Activated CD4-positive, alpha-beta T cell treated with anti-CD3 and anti-CD28 coated beads, Interleukin-10, Interleukin-2, amounts not matched to agents 100 ng/mL and 50 ng/mL, durations not matched to agents 16 hours and 8 hours (primary cell): ENCODE measurements at regions not wholly inside any gene's neighbourhood (a gene's known extent, or its start where the extent isn't known, plus 50 kb on each side); places are given as distances from the start of the nearest gene placed in this dataset.

Experiments used
- DNase-seq: peaks from one replicate; pipeline ENCODE4 v3.0.0-alpha.2; 2020

- no peak for DNase-seq
Measured at GRCh38 chr7:18081617-18082016, 54.0 kb upstream of the PRPS1L1 start.

- no peak for DNase-seq
Measured at GRCh38 chr7:18082169-18082568, 54.5 kb upstream of the PRPS1L1 start.

DNA sequence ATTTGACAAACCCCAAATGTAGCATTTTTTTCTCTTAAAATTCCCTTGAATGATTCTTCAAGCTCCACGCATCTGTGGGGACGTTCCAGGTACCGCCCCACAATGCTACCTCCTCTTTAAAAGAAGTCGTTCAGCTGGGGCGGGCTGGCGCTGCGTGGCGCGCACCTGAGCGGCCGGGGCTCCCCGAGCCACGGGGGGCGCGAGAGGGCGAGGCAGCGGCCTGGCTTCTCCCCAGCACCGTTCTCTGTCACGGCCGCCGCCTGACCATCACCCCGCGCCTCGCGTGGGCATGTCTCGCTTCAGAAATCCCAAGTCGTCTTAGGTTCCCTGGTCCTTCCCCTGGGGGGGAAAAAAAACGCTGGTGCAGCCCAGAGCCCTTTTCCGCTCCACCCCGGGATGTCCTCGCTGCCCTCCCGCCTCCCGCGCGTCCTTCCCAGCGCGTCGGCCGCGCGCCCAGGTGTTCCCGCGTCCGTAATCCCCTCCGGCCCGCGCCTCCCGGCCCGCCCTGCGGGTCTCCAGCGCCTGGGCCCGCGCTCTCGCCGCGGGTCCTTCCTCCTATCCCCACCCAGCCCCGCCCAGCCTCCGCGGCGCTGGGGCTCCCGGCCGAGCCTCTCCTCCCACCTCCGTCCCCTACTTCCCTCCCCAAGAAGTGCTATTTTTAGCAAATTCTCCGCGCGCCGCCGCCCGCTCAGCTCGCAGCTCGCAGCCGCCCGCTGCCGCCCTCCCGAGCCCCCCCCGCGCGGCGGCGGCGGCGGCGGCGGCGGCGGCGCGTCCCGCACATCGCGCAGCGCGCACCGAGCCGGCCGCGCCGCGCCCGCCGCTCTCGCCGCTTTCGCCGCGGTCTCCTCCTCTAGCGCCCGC, 58.7 kb upstream of the PRPS1L1 start:
- DNase-seq: peak; percentile 1

DNA sequence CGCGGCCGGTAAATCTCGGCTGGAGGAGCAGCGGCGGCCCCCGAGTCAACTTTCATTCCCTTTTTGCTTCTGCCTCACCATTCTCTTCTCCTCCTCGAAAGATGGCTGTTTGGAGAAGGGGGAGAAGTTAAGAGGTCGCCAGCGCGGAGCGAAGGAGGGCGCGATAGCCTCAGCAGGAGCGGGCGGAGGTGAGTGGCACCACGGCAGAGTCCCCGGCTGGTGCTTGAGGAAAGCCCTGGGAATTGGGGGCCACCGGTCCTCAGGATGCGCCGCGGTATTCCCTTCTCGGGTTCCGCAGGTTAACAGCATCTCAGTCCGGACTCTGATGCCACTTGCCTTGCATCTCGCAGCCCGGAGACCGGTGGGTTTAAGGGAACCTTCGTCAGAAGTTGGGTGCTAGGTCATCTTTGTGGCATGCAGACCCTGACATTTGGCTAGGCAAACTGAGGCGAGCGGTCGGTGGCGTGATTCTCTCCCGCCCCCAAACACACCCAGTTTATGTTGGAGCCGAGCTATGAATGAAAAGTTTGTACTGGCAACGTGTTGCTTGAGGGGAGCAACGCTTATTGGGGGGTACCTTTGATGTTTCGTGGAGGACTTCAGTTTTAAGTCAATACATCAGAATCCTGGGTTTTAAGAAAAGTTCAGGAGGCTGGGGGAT, 59.5 kb upstream of the PRPS1L1 start:
- DNase-seq: no peak

DNA sequence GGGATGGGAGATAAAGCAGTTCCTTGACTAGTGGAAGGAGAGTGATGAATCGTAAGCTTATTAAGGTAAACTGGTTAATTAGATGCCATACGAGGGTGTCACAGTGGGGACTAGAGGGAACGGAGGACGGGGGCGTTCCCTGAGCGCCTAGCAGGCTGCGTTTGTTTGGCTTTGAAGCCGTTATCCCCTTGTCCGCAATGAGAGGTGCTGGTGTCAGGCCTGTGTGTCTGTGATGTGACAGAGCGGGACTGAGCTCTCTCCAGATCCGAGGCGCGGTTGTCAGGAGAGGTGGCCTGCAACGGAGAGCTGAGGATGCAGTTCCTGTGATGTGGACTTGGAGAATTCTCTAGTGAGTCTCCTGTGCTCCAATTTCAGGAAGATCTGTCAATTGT, 60.0 kb upstream of the PRPS1L1 start:
- DNase-seq: no peak

- no peak for DNase-seq
Measured at GRCh38 chr7:18096087-18096486, 68.4 kb upstream of the PRPS1L1 start.

- DNase-seq: no peak
Measured at GRCh38 chr7:18102576-18102975, 74.9 kb upstream of the PRPS1L1 start.

- DNase-seq: no peak
Measured at GRCh38 chr7:18103436-18104218, 76.0 kb upstream of the PRPS1L1 start.

GRCh38 chr7:18109762-18110161, 82.1 kb upstream of the PRPS1L1 start:
- DNase-seq: no peak

- no peak for DNase-seq
Measured at GRCh38 chr7:18116661-18117060, 89.0 kb upstream of the PRPS1L1 start.

DNA sequence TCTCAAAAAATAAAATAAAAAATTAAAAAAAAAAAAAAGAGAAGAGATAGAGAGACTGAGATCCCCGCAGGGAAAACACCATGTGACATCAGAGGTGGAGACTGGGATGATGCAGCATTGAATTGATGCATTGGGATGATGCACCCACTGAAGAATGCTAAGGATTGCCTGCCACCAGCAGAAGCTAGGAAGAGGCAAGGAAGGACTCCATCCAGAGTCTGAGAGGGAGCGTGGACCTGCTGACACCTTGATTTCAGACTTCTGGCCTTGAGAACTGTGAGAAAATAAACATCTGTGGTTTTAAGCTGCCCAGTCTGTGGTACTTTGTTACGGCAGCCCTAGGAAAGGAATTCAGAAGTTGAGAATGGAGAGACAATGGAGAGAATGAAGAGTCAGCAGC, 89.8 kb upstream of the PRPS1L1 start:
- DNase-seq: no peak

- DNase-seq: no peak
Measured at GRCh38 chr7:18119985-18120384, 92.3 kb upstream of the PRPS1L1 start.

DNA sequence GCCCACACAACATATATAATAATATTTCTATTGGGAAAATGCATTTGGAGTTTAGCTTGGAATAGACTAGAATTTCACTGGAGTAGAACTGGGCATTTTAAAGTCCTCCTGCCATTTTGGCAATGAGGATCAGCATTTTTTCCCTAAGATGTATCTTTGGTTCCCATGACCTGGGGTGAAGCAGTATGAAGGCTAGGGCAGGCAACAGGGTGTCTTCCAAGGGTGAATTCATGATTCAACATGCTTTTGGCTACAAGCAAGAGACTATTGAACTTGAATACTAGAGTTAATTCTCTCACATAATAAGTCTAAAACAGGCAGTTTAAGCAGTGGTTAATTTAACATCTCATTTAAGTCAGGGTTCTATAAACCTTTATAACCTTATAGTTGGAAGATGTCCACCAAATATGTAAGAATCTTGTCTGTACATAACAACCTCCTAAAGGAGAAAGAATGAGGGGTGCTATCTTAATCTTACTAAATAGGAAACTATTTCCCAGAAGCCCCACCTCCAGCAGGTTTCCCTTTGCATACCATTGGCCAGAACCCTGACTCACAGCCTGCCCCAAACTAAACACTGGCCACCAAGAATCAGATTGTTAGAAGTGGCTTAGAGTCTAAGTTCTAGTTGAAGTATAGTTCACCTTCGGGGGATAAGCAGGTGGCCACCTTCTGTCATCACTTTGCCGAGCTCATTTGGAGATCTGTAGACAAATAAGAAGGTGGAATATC, 96.0 kb upstream of the PRPS1L1 start:
- DNase-seq: no peak

GRCh38 chr7:18125476-18125875, 97.8 kb upstream of the PRPS1L1 start:
- no peak for DNase-seq

GRCh38 chr7:18126281-18126680, 98.6 kb upstream of the PRPS1L1 start:
- no peak for DNase-seq

DNA sequence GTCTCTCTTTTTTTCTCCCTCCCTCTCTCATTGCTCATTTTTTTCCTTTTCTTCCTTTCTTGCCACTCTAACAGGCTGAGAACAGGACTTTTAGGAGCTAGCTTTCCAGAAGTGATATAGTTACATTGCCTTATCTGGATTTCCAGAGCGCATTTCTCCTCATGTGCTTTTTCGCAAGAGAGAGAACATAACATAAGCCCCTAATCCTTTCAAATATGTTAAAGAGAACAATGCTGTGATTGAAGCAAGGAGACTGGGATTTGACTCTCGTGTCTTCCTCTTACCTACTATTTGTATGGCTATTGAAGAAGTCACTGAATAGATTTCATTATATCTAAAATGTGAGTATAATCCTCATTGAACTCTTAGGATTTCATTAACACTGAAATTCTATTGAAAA, 101.2 kb upstream of the PRPS1L1 start:
- no peak for DNase-seq

DNA sequence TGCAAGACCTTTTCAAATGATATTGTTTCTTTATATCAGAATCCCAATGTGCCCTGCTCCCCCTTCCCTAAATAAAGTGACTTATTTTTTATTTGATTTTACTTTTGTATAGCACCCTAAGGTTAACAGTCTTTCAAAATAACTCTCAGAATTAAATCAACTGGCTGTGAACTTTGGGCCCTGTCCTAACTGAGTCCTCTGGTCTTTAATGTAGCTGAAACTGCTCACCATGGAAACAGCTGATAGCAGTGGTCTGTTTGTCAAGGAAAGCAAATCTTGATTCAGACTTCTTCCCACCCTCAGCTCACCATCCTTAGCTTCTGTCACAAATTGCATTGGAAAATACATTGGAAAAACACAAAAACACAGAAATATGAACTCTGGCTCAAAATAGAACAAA, 105.2 kb upstream of the PRPS1L1 start:
- DNase-seq: no peak

- no peak for DNase-seq
Measured at GRCh38 chr7:18133921-18134320, 106.3 kb upstream of the PRPS1L1 start.

- DNase-seq: no peak
Measured at GRCh38 chr7:18140943-18141342, 113.3 kb upstream of the PRPS1L1 start.

DNA sequence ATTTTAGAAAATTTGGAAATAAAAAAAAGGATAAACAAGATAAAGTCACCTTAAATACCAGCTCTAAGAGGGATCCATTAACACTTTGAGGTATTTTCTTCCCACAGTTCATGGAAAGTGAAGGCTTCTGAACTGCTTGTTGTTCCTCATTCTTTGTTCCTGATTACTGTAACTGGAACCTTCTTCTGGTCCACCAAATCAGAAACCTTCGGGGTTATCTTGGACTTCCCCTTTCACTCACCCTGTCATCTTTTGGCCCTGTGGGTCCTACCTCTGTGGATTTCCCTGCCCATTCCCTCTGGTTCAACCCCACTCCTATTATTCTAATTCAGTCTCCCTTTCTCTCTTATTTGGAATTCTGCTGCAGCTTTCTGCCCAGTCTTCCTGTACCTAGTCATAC, 116.5 kb upstream of the PRPS1L1 start:
- DNase-seq: no peak

DNA sequence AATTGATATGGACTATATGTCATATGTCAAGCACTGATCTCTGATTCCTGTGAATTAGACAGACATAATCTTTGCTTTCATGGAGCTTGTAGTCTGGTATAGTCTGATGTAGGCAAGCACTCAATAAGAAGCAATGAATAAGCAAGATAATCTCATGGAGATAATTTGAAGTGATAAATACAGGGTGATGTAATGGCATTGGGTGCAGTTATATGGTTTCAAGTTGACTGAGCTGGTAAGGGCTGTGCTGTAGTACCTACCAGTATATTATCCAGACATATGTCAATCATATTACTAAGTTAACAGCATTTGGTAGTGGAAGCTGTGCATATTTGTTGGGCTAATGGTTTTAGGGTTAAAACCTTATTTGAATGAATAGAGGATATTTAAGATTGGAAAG, 117.5 kb upstream of the PRPS1L1 start:
- DNase-seq: peak; percentile 12

DNA sequence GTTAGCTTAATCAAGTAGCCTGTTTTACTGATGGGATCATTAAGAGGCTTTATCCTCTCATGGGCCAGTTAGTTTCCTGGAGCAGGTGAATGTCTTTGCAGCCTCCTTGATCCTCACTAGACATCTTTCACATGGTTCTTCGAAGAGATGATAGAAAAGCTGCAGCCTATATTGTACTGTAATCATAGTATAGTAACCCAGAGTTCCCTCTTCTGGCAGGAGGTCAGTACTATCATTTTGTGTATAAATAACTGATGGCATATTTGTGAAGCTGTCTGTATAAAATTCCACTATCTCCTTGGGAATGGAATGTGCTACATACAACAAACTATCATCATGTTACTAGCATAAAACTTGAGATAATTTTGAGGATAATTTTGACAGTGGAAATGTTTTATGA, 123.8 kb upstream of the PRPS1L1 start:
- no peak for DNase-seq

DNA sequence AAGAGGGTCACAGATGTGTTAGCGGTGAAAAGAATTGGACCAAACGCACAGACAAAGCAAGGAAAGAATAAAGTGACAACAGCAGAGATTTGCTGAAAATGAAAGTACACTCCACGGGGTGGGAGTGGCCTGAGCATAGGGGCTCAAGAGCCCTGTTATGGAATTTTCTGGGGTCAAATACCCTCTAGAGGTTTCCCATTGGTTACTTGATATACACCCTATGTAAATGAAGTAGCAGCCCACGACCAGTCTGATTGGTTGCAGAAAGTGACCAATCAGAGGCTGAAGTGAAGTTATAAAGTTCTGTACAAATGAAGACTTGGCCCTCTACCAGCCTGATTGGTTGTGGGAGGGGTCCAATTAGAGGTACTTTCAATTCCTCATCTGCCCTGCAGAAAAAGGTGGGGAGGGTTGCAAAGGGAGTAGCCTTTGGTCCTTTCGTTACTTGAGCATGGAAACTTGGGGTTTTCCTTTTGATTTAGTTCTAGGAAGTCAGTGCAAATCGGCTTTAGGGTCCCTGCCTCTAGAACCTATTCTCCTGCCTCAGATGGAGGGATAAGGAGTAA, 125.6 kb upstream of the PRPS1L1 start:
- no peak for DNase-seq
